HEK293 (cell line): ENCODE measurements at regions not wholly inside any gene's neighbourhood (a gene's known extent, or its start where the extent isn't known, plus 50 kb on each side); places are given as distances from the start of the nearest gene placed in this dataset.

Experiments used
- CTCF ChIA-PET: fragments of 350-600 bp; formaldehyde crosslinking; extraction: SDS; loops from one replicate; lab custom pipeline; 2021; ENCODE audit warnings: antibody characterized with exemption; lab: Yijun Ruan, JAX
- POLR2A ChIA-PET: fragments of 300-600 bp; formaldehyde crosslinking; extraction: SDS; loops from one replicate; lab custom pipeline; 2020; ENCODE audit warnings: antibody characterized with exemption, inconsistent platforms; lab: Yijun Ruan, JAX
- H3K27ac ChIP-seq: fragments of 200-500 bp; sonication (Bioruptor generic); 2 replicates; pipeline ENCODE4 v1.5.1; 2014; ENCODE audit warnings: low read depth, low read length, control low read depth, inconsistent platforms; ENCODE audit errors: extremely low read depth
- H3K36me3 ChIP-seq, 2 experiments: fragments of 200-500 bp in 1 of 2; sonication (Bioruptor generic) in 1 of 2; 1 replicate in 1 of 2; 2 replicates in 1 of 2; pipeline ENCODE4 v1.5.1; 2014 to 2017; ENCODE audit warnings: inconsistent platforms in 2 of 2, low read length in 2 of 2; ENCODE audit not compliant: control insufficient read depth in 2 of 2, insufficient read depth in 1 of 2
- H3K4me1 ChIP-seq: fragments of 200-500 bp; sonication (Bioruptor generic); 2 replicates; pipeline ENCODE4 v1.5.1; 2014; ENCODE audit warnings: mild to moderate bottlenecking, low read length, inconsistent platforms; ENCODE audit not compliant: control insufficient read depth, insufficient read depth
- H3K4me3 ChIP-seq: 2 replicates; pipeline ENCODE4 v1.5.1; 2011; ENCODE audit warnings: low read depth, mild to moderate bottlenecking, control low read depth, low read length, moderate library complexity
- H3K9me3 ChIP-seq: fragments of 200-500 bp; sonication (Bioruptor generic); 2 replicates; pipeline ENCODE4 v1.5.1; 2014; ENCODE audit warnings: low read depth, low read length, inconsistent platforms; ENCODE audit not compliant: control insufficient read depth, insufficient read depth
- SP7 ChIP-seq: fragments of 450-650 bp; formaldehyde crosslinking; IDR thresholded peaks from 2 replicates; pipeline ENCODE4 v1.5.1; 2016; ENCODE audit warnings: missing biosample characterization, missing genetic modification characterization
- WT1 ChIP-seq: fragments of 450-650 bp; formaldehyde crosslinking; IDR thresholded peaks from 2 replicates; pipeline ENCODE4 v1.5.1; 2016; ENCODE audit warnings: missing biosample characterization, missing genetic modification characterization
- ZBTB1 ChIP-seq: fragments of 450-650 bp; formaldehyde crosslinking; IDR thresholded peaks from 2 replicates; pipeline ENCODE4 v1.5.1; 2016; ENCODE audit warnings: missing biosample characterization, missing genetic modification characterization
- ZBTB6 ChIP-seq: fragments of 450-650 bp; formaldehyde crosslinking; IDR thresholded peaks from 2 replicates; pipeline ENCODE4 v1.5.1; 2017; ENCODE audit warnings: missing biosample characterization, missing genetic modification characterization
- ZBTB7A ChIP-seq: fragments of 450-650 bp; formaldehyde crosslinking; IDR thresholded peaks from 2 replicates; pipeline ENCODE4 v1.5.1; 2016; ENCODE audit warnings: low read depth, missing biosample characterization, missing genetic modification characterization
- ZBTB8A ChIP-seq: fragments of 450-650 bp; formaldehyde crosslinking; IDR thresholded peaks from 2 replicates; pipeline ENCODE4 v1.5.1; 2016; ENCODE audit warnings: missing biosample characterization, missing genetic modification characterization
- ZNF175 ChIP-seq: fragments of 450-650 bp; formaldehyde crosslinking; IDR thresholded peaks from 2 replicates; pipeline ENCODE4 v1.5.1; 2016; ENCODE audit warnings: missing biosample characterization, missing genetic modification characterization
- ZNF214 ChIP-seq: fragments of 450-650 bp; formaldehyde crosslinking; IDR thresholded peaks from 2 replicates; pipeline ENCODE4 v1.5.1; 2017; ENCODE audit warnings: missing biosample characterization, mild to moderate bottlenecking, missing genetic modification characterization, borderline replicate concordance
- ZNF280C ChIP-seq: fragments of 450-650 bp; formaldehyde crosslinking; IDR thresholded peaks from 2 replicates; pipeline ENCODE4 v1.5.1; 2016; ENCODE audit warnings: missing biosample characterization, missing genetic modification characterization
- ZNF354C ChIP-seq: fragments of 450-650 bp; formaldehyde crosslinking; IDR thresholded peaks from 2 replicates; pipeline ENCODE4 v1.5.1; 2016; ENCODE audit warnings: missing biosample characterization, missing genetic modification characterization, low read depth, borderline replicate concordance
- ZNF394 ChIP-seq: fragments of 450-650 bp; formaldehyde crosslinking; IDR thresholded peaks from 2 replicates; pipeline ENCODE4 v1.5.1; 2016; ENCODE audit warnings: missing biosample characterization, missing genetic modification characterization, mild to moderate bottlenecking, moderate library complexity, borderline replicate concordance
- ZNF549 ChIP-seq: fragments of 450-650 bp; IDR thresholded peaks from 2 replicates; pipeline ENCODE4 v1.5.1; 2018; ENCODE audit warnings: missing biosample characterization, missing genetic modification characterization, mild to moderate bottlenecking, inconsistent platforms, moderate library complexity
- ZNF639 ChIP-seq: fragments of 450-650 bp; formaldehyde crosslinking; IDR thresholded peaks from 2 replicates; pipeline ENCODE4 v1.5.1; 2016; ENCODE audit warnings: missing biosample characterization, missing genetic modification characterization
- ZNF677 ChIP-seq: fragments of 450-650 bp; IDR thresholded peaks from 2 replicates; pipeline ENCODE4 v1.5.0; 2018; ENCODE audit warnings: missing biosample characterization, mild to moderate bottlenecking, missing genetic modification characterization, moderate library complexity
- ZNF704 ChIP-seq: fragments of 450-650 bp; formaldehyde crosslinking; IDR thresholded peaks from 2 replicates; pipeline ENCODE4 v1.5.1; 2016; ENCODE audit warnings: missing biosample characterization, missing genetic modification characterization
- ZNF768 ChIP-seq: fragments of 450-650 bp; formaldehyde crosslinking; IDR thresholded peaks from 2 replicates; pipeline ENCODE4 v1.5.1; 2018; ENCODE audit warnings: missing biosample characterization, mild to moderate bottlenecking, missing genetic modification characterization
- ZSCAN16 ChIP-seq: fragments of 450-650 bp; formaldehyde crosslinking; IDR thresholded peaks from 2 replicates; pipeline ENCODE4 v1.5.1; 2016; ENCODE audit warnings: missing biosample characterization, missing genetic modification characterization
- TF ChIP-seq, protein P1 (sequence below): fragments of 450-650 bp; formaldehyde crosslinking; IDR thresholded peaks from 2 replicates; pipeline ENCODE4 v1.5.1; 2017; ENCODE audit warnings: missing biosample characterization, missing genetic modification characterization
- TF ChIP-seq, protein P2 (sequence below): fragments of 450-650 bp; formaldehyde crosslinking; IDR thresholded peaks from 2 replicates; pipeline ENCODE4 v1.5.1; 2016; ENCODE audit warnings: missing biosample characterization, missing genetic modification characterization

GRCh38 chr7:155173905-155174304, 103.8 kb downstream of the HTR5A start (continued):
- TF ChIP-seq, protein P1, sequence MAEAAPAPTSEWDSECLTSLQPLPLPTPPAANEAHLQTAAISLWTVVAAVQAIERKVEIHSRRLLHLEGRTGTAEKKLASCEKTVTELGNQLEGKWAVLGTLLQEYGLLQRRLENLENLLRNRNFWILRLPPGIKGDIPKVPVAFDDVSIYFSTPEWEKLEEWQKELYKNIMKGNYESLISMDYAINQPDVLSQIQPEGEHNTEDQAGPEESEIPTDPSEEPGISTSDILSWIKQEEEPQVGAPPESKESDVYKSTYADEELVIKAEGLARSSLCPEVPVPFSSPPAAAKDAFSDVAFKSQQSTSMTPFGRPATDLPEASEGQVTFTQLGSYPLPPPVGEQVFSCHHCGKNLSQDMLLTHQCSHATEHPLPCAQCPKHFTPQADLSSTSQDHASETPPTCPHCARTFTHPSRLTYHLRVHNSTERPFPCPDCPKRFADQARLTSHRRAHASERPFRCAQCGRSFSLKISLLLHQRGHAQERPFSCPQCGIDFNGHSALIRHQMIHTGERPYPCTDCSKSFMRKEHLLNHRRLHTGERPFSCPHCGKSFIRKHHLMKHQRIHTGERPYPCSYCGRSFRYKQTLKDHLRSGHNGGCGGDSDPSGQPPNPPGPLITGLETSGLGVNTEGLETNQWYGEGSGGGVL (tag by site-specific recombination), result no peak

DNA sequence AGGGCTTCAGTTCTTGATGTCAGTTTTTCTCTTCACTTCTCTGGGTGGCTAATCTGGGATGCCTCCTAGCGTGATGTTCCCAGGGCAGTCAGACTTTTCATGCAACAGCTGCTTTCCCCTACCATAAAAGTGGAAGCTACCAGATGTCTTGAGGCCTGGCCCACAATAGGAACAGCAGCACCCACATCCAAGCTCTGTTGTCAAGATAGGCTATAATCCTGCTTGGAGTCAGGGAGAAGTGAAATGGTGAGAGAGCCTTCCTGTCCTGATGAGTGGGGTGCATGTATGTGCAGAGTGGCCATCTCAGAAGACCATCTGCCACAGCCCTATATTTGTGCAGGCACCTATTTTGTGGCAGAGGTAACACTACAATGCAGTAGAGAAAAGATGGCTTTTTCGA, 108.0 kb downstream of the HTR5A start:
- Histone ChIP-seq H3K4me1 (no peaks in the 10 kb centered on the region), H3K4me3 (no peak overlapping the region), H3K9me3 (no peaks in the 10 kb centered on the region), H3K27ac (no peak overlapping the region), H3K36me3 (no peaks in the 10 kb centered on the region)
- no peak for TF ChIP-seq SP7 (tag by site-specific recombination)
- TF ChIP-seq WT1 (tag by site-specific recombination), result no peak
- no peak for TF ChIP-seq ZNF704 (tag by site-specific recombination)
- TF ChIP-seq ZNF280C (tag by site-specific recombination), result no peak
- TF ChIP-seq ZBTB8A (tag by site-specific recombination), result no peak
- no peak for TF ChIP-seq ZNF175 (tag by site-specific recombination)
- no peak for TF ChIP-seq ZNF354C (tag by site-specific recombination)
- TF ChIP-seq ZBTB6 (tag by site-specific recombination), result no peak
- TF ChIP-seq, protein P2, sequence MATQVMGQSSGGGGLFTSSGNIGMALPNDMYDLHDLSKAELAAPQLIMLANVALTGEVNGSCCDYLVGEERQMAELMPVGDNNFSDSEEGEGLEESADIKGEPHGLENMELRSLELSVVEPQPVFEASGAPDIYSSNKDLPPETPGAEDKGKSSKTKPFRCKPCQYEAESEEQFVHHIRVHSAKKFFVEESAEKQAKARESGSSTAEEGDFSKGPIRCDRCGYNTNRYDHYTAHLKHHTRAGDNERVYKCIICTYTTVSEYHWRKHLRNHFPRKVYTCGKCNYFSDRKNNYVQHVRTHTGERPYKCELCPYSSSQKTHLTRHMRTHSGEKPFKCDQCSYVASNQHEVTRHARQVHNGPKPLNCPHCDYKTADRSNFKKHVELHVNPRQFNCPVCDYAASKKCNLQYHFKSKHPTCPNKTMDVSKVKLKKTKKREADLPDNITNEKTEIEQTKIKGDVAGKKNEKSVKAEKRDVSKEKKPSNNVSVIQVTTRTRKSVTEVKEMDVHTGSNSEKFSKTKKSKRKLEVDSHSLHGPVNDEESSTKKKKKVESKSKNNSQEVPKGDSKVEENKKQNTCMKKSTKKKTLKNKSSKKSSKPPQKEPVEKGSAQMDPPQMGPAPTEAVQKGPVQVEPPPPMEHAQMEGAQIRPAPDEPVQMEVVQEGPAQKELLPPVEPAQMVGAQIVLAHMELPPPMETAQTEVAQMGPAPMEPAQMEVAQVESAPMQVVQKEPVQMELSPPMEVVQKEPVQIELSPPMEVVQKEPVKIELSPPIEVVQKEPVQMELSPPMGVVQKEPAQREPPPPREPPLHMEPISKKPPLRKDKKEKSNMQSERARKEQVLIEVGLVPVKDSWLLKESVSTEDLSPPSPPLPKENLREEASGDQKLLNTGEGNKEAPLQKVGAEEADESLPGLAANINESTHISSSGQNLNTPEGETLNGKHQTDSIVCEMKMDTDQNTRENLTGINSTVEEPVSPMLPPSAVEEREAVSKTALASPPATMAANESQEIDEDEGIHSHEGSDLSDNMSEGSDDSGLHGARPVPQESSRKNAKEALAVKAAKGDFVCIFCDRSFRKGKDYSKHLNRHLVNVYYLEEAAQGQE (tag by site-specific recombination), result no peak
- no peak for TF ChIP-seq ZNF394 (tag by site-specific recombination)
- no peak for TF ChIP-seq ZBTB7A (tag by site-specific recombination)
- no peak for TF ChIP-seq ZBTB1 (tag by site-specific recombination)
- no peak for TF ChIP-seq ZNF214 (tag by site-specific recombination)
- TF ChIP-seq ZNF768 (tag by site-specific recombination), result no peak
- no peak for TF ChIP-seq ZNF639
- TF ChIP-seq ZNF549 (tag by site-specific recombination), result no peak
- TF ChIP-seq ZNF677, result no peak
- no peak for TF ChIP-seq ZSCAN16
- CTCF ChIA-PET, result no interaction called here
- POLR2A ChIA-PET, result no interaction called here
